Midbrain (tissue), 1 donor: ENCODE measurements at regions not wholly inside any gene's neighbourhood (a gene's known extent, or its start where the extent isn't known, plus 50 kb on each side); places are given as distances from the start of the nearest gene placed in this dataset.
"Not testable (repeated sequence)": the region's sequence is repeated elsewhere in the genome, so short reads cannot be mapped to it uniquely, and the experiment has no call there.

Source experiments
- DNase-seq: peaks from one replicate; lab custom pipeline; 2025; lab: John Stamatoyannopoulos, UW

GRCh38 chr4:116544946-116545345 lies 540.4 kb downstream of the TRAM1L1 start:
- DNase-seq, result no peak

- no peak for DNase-seq
Measured at GRCh38 chr4:116539744-116540143, 545.6 kb downstream of the TRAM1L1 start.

GRCh38 chr4:116537828-116538227 lies 547.5 kb downstream of the TRAM1L1 start:
- no peak for DNase-seq

GRCh38 chr4:116536024-116536423 lies 549.4 kb downstream of the TRAM1L1 start:
- DNase-seq, result not testable (repeated sequence)

GRCh38 chr4:116531870-116532269 lies 553.5 kb downstream of the TRAM1L1 start:
- DNase-seq, result no peak

- DNase-seq, result no peak
Measured at GRCh38 chr4:116531026-116531425, 554.4 kb downstream of the TRAM1L1 start.

GRCh38 chr4:116530048-116530447 lies 555.3 kb downstream of the TRAM1L1 start:
- DNase-seq, result no peak

- DNase-seq, result no peak
Measured at GRCh38 chr4:116529129-116529528, 556.2 kb downstream of the TRAM1L1 start.

GRCh38 chr4:116522922-116523321 lies 562.5 kb downstream of the TRAM1L1 start:
- no peak for DNase-seq

GRCh38 chr4:116520886-116521285 lies 564.5 kb downstream of the TRAM1L1 start:
- no peak for DNase-seq

- no peak for DNase-seq
Measured at GRCh38 chr4:116516711-116517110, 568.7 kb downstream of the TRAM1L1 start.

GRCh38 chr4:116515959-116516358 lies 569.4 kb downstream of the TRAM1L1 start:
- no peak for DNase-seq

GRCh38 chr4:116512552-116512951 lies 572.8 kb downstream of the TRAM1L1 start:
- DNase-seq, result no peak

GRCh38 chr4:116501954-116502353 lies 583.4 kb downstream of the TRAM1L1 start:
- DNase-seq, result no peak

GRCh38 chr4:116500225-116500624 lies 585.2 kb downstream of the TRAM1L1 start:
- no peak for DNase-seq

- DNase-seq, result no peak
Measured at GRCh38 chr4:116489739-116490138, 595.6 kb downstream of the TRAM1L1 start.

GRCh38 chr4:116486401-116486800 lies 599.0 kb downstream of the TRAM1L1 start:
- DNase-seq, result no peak

GRCh38 chr4:116480546-116480945 lies 604.8 kb downstream of the TRAM1L1 start:
- DNase-seq, result no peak

- DNase-seq, result no peak
Measured at GRCh38 chr4:116478343-116478742, 607.0 kb downstream of the TRAM1L1 start.

- DNase-seq, result no peak
Measured at GRCh38 chr4:116469582-116469981, 615.8 kb downstream of the TRAM1L1 start.

GRCh38 chr4:116453127-116453526 lies 632.2 kb downstream of the TRAM1L1 start:
- DNase-seq, result no peak

- no peak for DNase-seq
Measured at GRCh38 chr4:116449764-116450163, 635.6 kb downstream of the TRAM1L1 start.

- DNase-seq, result no peak
Measured at GRCh38 chr4:116444117-116444516, 641.3 kb downstream of the TRAM1L1 start.

GRCh38 chr4:116438981-116439729 lies 646.2 kb downstream of the TRAM1L1 start:
- no peak for DNase-seq
